IMR-90 (cell line): ENCODE measurements at regions not wholly inside any gene's neighbourhood (a gene's known extent, or its start where the extent isn't known, plus 50 kb on each side); places are given as distances from the start of the nearest gene placed in this dataset.

Source experiments
- ATAC-seq: fragments of 200-7000 bp; cut with Tn5 transposase; 2 replicates; pipeline ENCODE4 v1.9.1; 2020; ENCODE audit warnings: low read depth, mild to moderate bottlenecking, moderate library complexity
- BruUV-seq: library from RNA; stranded (reverse); fragments of 400-500 nt; replicated peaks from 2 replicates; lab custom pipeline; 2021; lab: Mats Ljungman, UMichigan
- CTCF ChIA-PET: fragments of 300-600 bp; formaldehyde crosslinking; extraction: SDS; loops from one replicate; lab custom pipeline; 2021; ENCODE audit warnings: antibody characterized with exemption; lab: Yijun Ruan, JAX
- POLR2A ChIA-PET: fragments of 300-600 bp; sonication (Branson Sonifier 250); formaldehyde crosslinking; loops from one replicate; lab custom pipeline; 2022; ENCODE audit warnings: antibody characterized with exemption; ENCODE audit not compliant: unreplicated experiment; lab: Charles Lee
- DNase-seq: peaks from one replicate; pipeline ENCODE4 v3.0.0; 2013
- H2AFZ ChIP-seq: replicated peaks from 2 replicates; pipeline ENCODE3; 2013; ENCODE audit warnings: low read length, mild to moderate bottlenecking; ENCODE audit not compliant: poor library complexity
- H2AK5ac ChIP-seq: 2 replicates; pipeline ENCODE4 v1.6.1; 2013; ENCODE audit warnings: low read depth, low read length, inconsistent platforms
- H2AK9ac ChIP-seq: replicated peaks from 2 replicates; pipeline ENCODE3; 2013; ENCODE audit warnings: mild to moderate bottlenecking, low read depth, low read length, moderate library complexity; ENCODE audit not compliant: poor library complexity
- H2BK120ac ChIP-seq: 2 replicates; pipeline ENCODE4 v1.6.1; 2013; ENCODE audit warnings: low read depth, low read length, inconsistent platforms
- H2BK15ac ChIP-seq: 3 replicates; pipeline ENCODE4 v1.6.1; 2013; ENCODE audit warnings: low read depth, low read length, inconsistent platforms
- H2BK20ac ChIP-seq: 2 replicates; pipeline ENCODE4 v1.6.1; 2013; ENCODE audit warnings: low read depth, mild to moderate bottlenecking, inconsistent platforms, low read length, moderate library complexity
- H2BK5ac ChIP-seq: 2 replicates; pipeline ENCODE4 v1.6.1; 2013; ENCODE audit warnings: mild to moderate bottlenecking, low read depth, low read length, inconsistent platforms; ENCODE audit not compliant: poor library complexity, severe bottlenecking
- H3K14ac ChIP-seq: replicated peaks from 2 replicates; pipeline ENCODE4 v1.6.1; 2013; ENCODE audit warnings: low read depth, low read length, inconsistent platforms
- H3K18ac ChIP-seq: 2 replicates; pipeline ENCODE4 v1.6.1; 2013; ENCODE audit warnings: low read depth, low read length, control low read depth
- H3K23ac ChIP-seq: 2 replicates; pipeline ENCODE4 v1.6.1; 2013; ENCODE audit warnings: low read depth, low read length, inconsistent platforms
- H3K27ac ChIP-seq: 2 replicates; pipeline ENCODE4 v1.5.1; 2013; ENCODE audit warnings: mild to moderate bottlenecking, control low read depth, low read length; ENCODE audit not compliant: insufficient read depth
- H3K27me3 ChIP-seq: 2 replicates; pipeline ENCODE4 v1.6.1; 2013; ENCODE audit warnings: low read length; ENCODE audit not compliant: control insufficient read depth, insufficient read depth
- H3K36me3 ChIP-seq: 2 replicates; pipeline ENCODE4 v1.6.1; 2013; ENCODE audit warnings: low read length, mixed read lengths; ENCODE audit not compliant: control insufficient read depth, insufficient read depth
- H3K4ac ChIP-seq: 2 replicates; pipeline ENCODE4 v1.6.1; 2013; ENCODE audit warnings: low read depth, low read length, inconsistent platforms
- H3K4me1 ChIP-seq: 2 replicates; pipeline ENCODE4 v1.6.1; 2013; ENCODE audit warnings: low read length, mixed read lengths; ENCODE audit not compliant: control insufficient read depth, insufficient read depth
- H3K4me2 ChIP-seq: 2 replicates; pipeline ENCODE4 v1.6.1; 2013; ENCODE audit warnings: low read depth, mild to moderate bottlenecking, control low read depth, low read length, moderate library complexity
- H3K4me3 ChIP-seq: 2 replicates; pipeline ENCODE4 v1.5.1; 2013; ENCODE audit warnings: low read depth, mild to moderate bottlenecking, control low read depth, low read length, moderate library complexity; ENCODE audit not compliant: insufficient read depth
- H3K56ac ChIP-seq: 2 replicates; pipeline ENCODE4 v1.6.1; 2013; ENCODE audit warnings: low read length, inconsistent platforms; ENCODE audit not compliant: insufficient read depth; ENCODE audit errors: extremely low read depth
- H3K79me1 ChIP-seq, 2 experiments: 2 replicates each; pipeline ENCODE4 v1.6.1; 2013; ENCODE audit warnings: low read length in 2 of 2, inconsistent platforms in 1 of 2, low read depth in 1 of 2
- H3K9ac ChIP-seq: 2 replicates; pipeline ENCODE4 v1.6.1; 2013; ENCODE audit warnings: low read depth, low read length, control low read depth
- H3K9me1 ChIP-seq: 2 replicates; pipeline ENCODE4 v1.6.1; 2013; ENCODE audit warnings: low read length, inconsistent platforms; ENCODE audit not compliant: insufficient read depth
- H3K9me3 ChIP-seq: 2 replicates; pipeline ENCODE4 v1.6.1; 2013; ENCODE audit warnings: low read length; ENCODE audit not compliant: control insufficient read depth, insufficient read depth
- H4K20me1 ChIP-seq: 2 replicates; pipeline ENCODE4 v1.6.1; 2013; ENCODE audit warnings: low read length, inconsistent platforms; ENCODE audit not compliant: insufficient read depth
- H4K5ac ChIP-seq: 2 replicates; pipeline ENCODE4 v1.6.1; 2013; ENCODE audit warnings: mild to moderate bottlenecking, low read depth, low read length, control low read depth
- H4K8ac ChIP-seq, 2 experiments: 2 replicates each; pipeline ENCODE4 v1.6.1; 2013; ENCODE audit warnings: low read depth in 2 of 2, low read length in 2 of 2, control low read depth in 1 of 2, inconsistent platforms in 1 of 2
- H4K91ac ChIP-seq: 2 replicates; pipeline ENCODE4 v1.6.1; 2013; ENCODE audit warnings: low read depth, low read length, inconsistent platforms; ENCODE audit not compliant: insufficient read depth
- BHLHE40 ChIP-seq: fragments of 150-350 bp; IDR thresholded peaks from 2 replicates; pipeline ENCODE4 v1.6.1; 2016; ENCODE audit warnings: mild to moderate bottlenecking, low read depth, low read length
- CEBPB ChIP-seq: IDR thresholded peaks from 2 replicates; pipeline ENCODE4 v1.6.1; 2012; ENCODE audit warnings: low read depth, low read length, improper control_type of control experiment
- CHD1 ChIP-seq: IDR thresholded peaks from 2 replicates; pipeline ENCODE4 v1.6.1; 2012; ENCODE audit warnings: low read depth, low read length, improper control_type of control experiment
- ELK1 ChIP-seq: fragments of 150-350 bp; IDR thresholded peaks from 2 replicates; pipeline ENCODE4 v1.6.1; 2016; ENCODE audit warnings: low read depth, mild to moderate bottlenecking, low read length, moderate library complexity, borderline replicate concordance
- MAZ ChIP-seq: IDR thresholded peaks from 2 replicates; pipeline ENCODE4 v1.6.1; 2012; ENCODE audit warnings: low read depth, mild to moderate bottlenecking, low read length, improper control_type of control experiment, moderate library complexity, borderline replicate concordance
- SMC3 ChIP-seq: fragments of 150-350 bp; IDR thresholded peaks from 2 replicates; pipeline ENCODE4 v1.6.1; 2016; ENCODE audit warnings: low read depth, mild to moderate bottlenecking, antibody characterized with exemption, low read length, moderate library complexity
- WGBS, 2 experiments: methylation state at CpG; one replicate each; pipeline versions ENCODE4 v1.1.5 to v1.1.7; 2013; ENCODE audit warnings: missing lambda C conversion rate in 2 of 2; ENCODE audit not compliant: insufficient read length in 1 of 2; ENCODE audit errors: extremely low coverage in 2 of 2; 5-methylcytosine and 5-hydroxymethylcytosine counted together
- dilution Hi-C: fragments of 300-500 bp; cut with HindIII; formaldehyde crosslinking; loops from one replicate; pipeline ENCODE4 v1.14.3; 2018; ENCODE audit warnings: low sequenced_read_pairs; ENCODE audit not compliant: unreplicated experiment
- in situ Hi-C: fragments of 300-500 bp; cut with MboI; formaldehyde crosslinking; loops from 3 replicates; pipeline ENCODE4 v1.14.3; 2019; ENCODE audit warnings: low sequenced_read_pairs, inconsistent platforms, mixed read lengths
- intact Hi-C: fragments of 100-400 bp; cut with micrococcal nuclease; formaldehyde crosslinking; loops from 2 replicates; pipeline ENCODE4 v1.10.0; 2022

- Histone ChIP-seq H3K4me1 (no peaks in the 10 kb centered on the region), H3K27ac (no peak overlapping the region), H3K9me1 (no peaks in the 10 kb centered on the region), H4K5ac (no peak overlapping the region), H2BK20ac (no peak overlapping the region), H3K56ac (no peak overlapping the region), H2AFZ (no peak overlapping the region), H3K27me3 (no peaks in the 10 kb centered on the region), H4K8ac (no peak overlapping the region), H2AK5ac (no peak overlapping the region), H3K23ac (no peak overlapping the region), H3K79me1 (no peaks in the 10 kb centered on the region), H3K4ac (no peak overlapping the region), H2BK5ac (no peak overlapping the region), H2AK9ac (no peak overlapping the region), H3K18ac (no peak overlapping the region), H3K9me3 (no peaks in the 10 kb centered on the region), H3K9ac (no peak overlapping the region), H4K20me1 (no peaks in the 10 kb centered on the region), H2BK120ac (no peak overlapping the region), H3K4me2 (no peak overlapping the region), H3K14ac (no peak overlapping the region), H4K91ac (no peak overlapping the region), H3K36me3 (no peaks in the 10 kb centered on the region), H3K4me3 (no peak overlapping the region), H2BK15ac (no peak overlapping the region)
- no peak for ATAC-seq
- no peak for TF ChIP-seq CHD1
- no peak for TF ChIP-seq MAZ
- TF ChIP-seq CEBPB, result no peak
- no peak for TF ChIP-seq SMC3
- no peak for TF ChIP-seq ELK1
- TF ChIP-seq BHLHE40, result no peak
- no peak for DNase-seq
- dilution Hi-C loops (no loop called here), in situ Hi-C loops (no loop called here), intact Hi-C loops (no loop called here)
- WGBS, 2 experiments, result no CpG with 5 or more reads among the region's 3 CpGs
- ChIA-PET POLR2A (no interaction called here), CTCF (no interaction called here)
- BruUV-seq, result no TSS peak
These were observed 263.8 kb upstream of the NDST3 start for GRCh38 chr4:117770269-117771102.
